Gastrocnemius medialis (tissue), 4 donors: ENCODE measurements at regions not wholly inside any gene's neighbourhood (a gene's known extent, or its start where the extent isn't known, plus 50 kb on each side); places are given as distances from the start of the nearest gene placed in this dataset.
"Not testable (repeated sequence)": the region's sequence is repeated elsewhere in the genome, so short reads cannot be mapped to it uniquely, and the experiment has no call there.

Experiments used
- ATAC-seq, 2 donors: fragments of 150-250 bp; one replicate each; pipeline ENCODE4 v1.9.1; 2016
- DNase-seq, 2 donors: peaks; one replicate each; pipeline ENCODE4 v3.0.0-alpha.2; 2019
- H3K27ac ChIP-seq, 4 donors: fragments of 200-600 bp; sonication (generic); 1 replicate in 1 of 4; 2 replicates in 3 of 4; pipeline ENCODE4 v1.5.1; 2016 to 2018; ENCODE audit warnings: mild to moderate bottlenecking in 2 of 4, moderate library complexity in 1 of 4
- H3K27me3 ChIP-seq, 3 donors: fragments of 200-600 bp; sonication (generic) in 2 of 3; 1 replicate in 1 of 3; 2 replicates in 2 of 3; pipeline versions ENCODE4 v1.5.1 to v1.6.0; 2016 to 2019; ENCODE audit warnings: mild to moderate bottlenecking in 1 of 3, moderate library complexity in 1 of 3
- H3K36me3 ChIP-seq, 2 donors: fragments of 200-600 bp; sonication (generic) in 1 of 2; one replicate each; pipeline ENCODE4 v1.5.1; 2017 to 2018
- H3K4me1 ChIP-seq, 2 donors: fragments of 200-600 bp; sonication (generic) in 1 of 2; one replicate each; pipeline ENCODE4 v1.5.1; 2016 to 2017; ENCODE audit warnings: mild to moderate bottlenecking in 2 of 2
- H3K4me3 ChIP-seq, 4 donors: fragments of 200-600 bp; sonication (generic) in 3 of 4; 1 replicate in 1 of 4; 2 replicates in 3 of 4; pipeline ENCODE4 v1.5.1; 2016 to 2019; ENCODE audit warnings: mild to moderate bottlenecking in 2 of 4
- H3K9me3 ChIP-seq, 3 donors: fragments of 200-600 bp; sonication (generic) in 2 of 3; 1 replicate in 1 of 3; 2 replicates in 2 of 3; pipeline ENCODE4 v1.5.1; 2016 to 2019
- CTCF ChIP-seq, 5 experiments: fragments of 450-650 bp in 3 of 5; fragments of 200-600 bp in 2 of 5; sonication (generic) in 2 of 5; IDR thresholded peaks in 4 of 5; conservative IDR thresholded peaks in 1 of 5; 1 replicate in 4 of 5; 2 replicates in 1 of 5; pipeline ENCODE4 v1.5.1; 2016 to 2019; ENCODE audit warnings: antibody characterized with exemption in 5 of 5, mild to moderate bottlenecking in 3 of 5, moderate library complexity in 3 of 5
- POLR2A ChIP-seq, 2 donors: fragments of 450-650 bp; IDR thresholded peaks; one replicate each; pipeline ENCODE4 v1.6.1; 2017; ENCODE audit warnings: antibody characterized with exemption in 2 of 2, mild to moderate bottlenecking in 2 of 2, moderate library complexity in 2 of 2
- in situ Hi-C, 4 donors: fragments of 200-750 bp; cut with MboI; loops; one replicate each; pipeline versions ENCODE4 v1.15.0 to v1.8.0; 2017; ENCODE audit warnings: low sequenced_read_pairs in 4 of 4
- intact Hi-C: fragments of 100-400 bp; cut with DNase I; formaldehyde crosslinking; loops from one replicate; pipeline ENCODE4 v1.15.1; 2023; ENCODE audit warnings: low total_unique reads

GRCh38 chr6:50965495-50965894 lies 146.8 kb downstream of the TFAP2B start:
- H3K36me3 ChIP-seq, result no peaks in the 10 kb centered on the region
- DNase-seq (no peak), ATAC-seq (no peak)
- H3K4me1 ChIP-seq, result no peaks in the 10 kb centered on the region
- no peak overlapping the region for H3K27ac ChIP-seq
- TF ChIP-seq CTCF (IDR thresholded peaks at IDR 0.05 in 4 of 5, conservative IDR thresholded peaks at IDR 0.05 in 1 of 5) (no peak), POLR2A (IDR thresholded peaks at IDR 0.05) (no peak)
- H3K4me3 ChIP-seq, result no peak overlapping the region
- H3K9me3 ChIP-seq, result no peaks in the 10 kb centered on the region
- intact Hi-C loops (no loop called here), in situ Hi-C loops (no loop called here)
- no peaks in the 10 kb centered on the region for H3K27me3 ChIP-seq

- Histone ChIP-seq H3K4me1 (no peaks in the 10 kb centered on the region), H3K4me3 (no peak overlapping the region), H3K9me3 (no peaks in the 10 kb centered on the region), H3K27ac (no peak overlapping the region), H3K27me3 (no peaks in the 10 kb centered on the region), H3K36me3 (no peaks in the 10 kb centered on the region)
- intact Hi-C loops (no loop called here), in situ Hi-C loops (no loop called here)
- DNase-seq (no peak), ATAC-seq (no peak)
- TF ChIP-seq POLR2A (IDR thresholded peaks at IDR 0.05), result no peak
- TF ChIP-seq CTCF (IDR thresholded peaks at IDR 0.05 in 4 of 5, conservative IDR thresholded peaks at IDR 0.05 in 1 of 5), result no peak
These were observed 147.9 kb downstream of the TFAP2B start for GRCh38 chr6:50966532-50966931.

- H3K4me3 ChIP-seq, result no peak overlapping the region
- H3K27ac ChIP-seq, result no peak overlapping the region
- intact Hi-C loops, result no loop called here
- no peaks in the 10 kb centered on the region for H3K27me3 ChIP-seq
- no peaks in the 10 kb centered on the region for H3K4me1 ChIP-seq
- no peak for ATAC-seq
- TF ChIP-seq POLR2A (IDR thresholded peaks at IDR 0.05), result no peak
- TF ChIP-seq CTCF (IDR thresholded peaks at IDR 0.05 in 4 of 5, conservative IDR thresholded peaks at IDR 0.05 in 1 of 5), result no peak
- H3K9me3 ChIP-seq, result no peaks in the 10 kb centered on the region
- H3K36me3 ChIP-seq, result no peaks in the 10 kb centered on the region
- no peak for DNase-seq
- in situ Hi-C loops, result no loop called here
These were observed 148.3 kb downstream of the TFAP2B start for GRCh38 chr6:50966986-50967385.

- not testable (repeated sequence) for H3K9me3 ChIP-seq
These were observed 149.6 kb downstream of the TFAP2B start for GRCh38 chr6:50968246-50968645.

GRCh38 chr6:50970908-50971307 lies 152.2 kb downstream of the TFAP2B start:
- Histone ChIP-seq H3K4me1 (no peaks in the 10 kb centered on the region), H3K36me3 (no peaks in the 10 kb centered on the region), H3K27ac (no peak overlapping the region), H3K4me3 (no peak overlapping the region), H3K9me3 (no peaks in the 10 kb centered on the region), H3K27me3 (no peaks in the 10 kb centered on the region)
- ATAC-seq (no peak), DNase-seq (no peak)
- in situ Hi-C loops, result no loop called here
- intact Hi-C loops, result no loop called here
- TF ChIP-seq POLR2A (IDR thresholded peaks at IDR 0.05), result no peak
- TF ChIP-seq CTCF (IDR thresholded peaks at IDR 0.05 in 4 of 5, conservative IDR thresholded peaks at IDR 0.05 in 1 of 5), result no peak

More at GRCh38 chr6:50968246-50968645, 149.6 kb downstream of the TFAP2B start:
- ATAC-seq, H3K4me3 ChIP-seq, H3K4me1 ChIP-seq, DNase-seq, in situ Hi-C loops, H3K27ac ChIP-seq, H3K36me3 ChIP-seq, H3K27me3 ChIP-seq, intact Hi-C loops: not testable (repeated sequence)
